ENCODE measurements at regions not wholly inside any gene's neighbourhood (a gene's known extent, or its start where the extent isn't known, plus 50 kb on each side); places are given as distances from the start of the nearest gene placed in this dataset.
"Not testable (repeated sequence)": the region's sequence is repeated elsewhere in the genome, so short reads cannot be mapped to it uniquely, and the experiment has no call there.

- H3K27me3 ChIP-seq (ENCODE audit: insufficient read depth, low read length) = no peaks in the 10 kb centered on the region; the same call in 1 of the 2 replicates
- no peaks in the 10 kb centered on the region for H3K9me3 Mint-ChIP-seq
- no peaks in the 10 kb centered on the region for H3K36me3 Mint-ChIP-seq (ENCODE audit: insufficient read depth in 1 of 3, low read depth in 3 of 3)
- no peak overlapping the region for H4K91ac ChIP-seq (ENCODE audit: insufficient read length, low read depth, low read length)
- H2AFZ ChIP-seq (ENCODE audit: low read length) = no peak overlapping the region
- H3K9me3 ChIP-seq (ENCODE audit: control insufficient read depth, low read depth, low read length) = no peaks in the 10 kb centered on the region
- no peak overlapping the region for H3K27ac ChIP-seq (ENCODE audit: insufficient read length, low read depth, low read length)
- H3K27ac Mint-ChIP-seq = no peak overlapping the region
- no peak overlapping the region for H4K5ac ChIP-seq (ENCODE audit: insufficient read length, low read depth, low read length)
- TF ChIP-seq CTCF (conservative IDR thresholded peaks at IDR 0.05) = 0 out of 3 replicates have a peak, but pooled peaks have one; percentile 19
- no CpG with 5 or more reads among the region's 22 CpGs for WGBS (ENCODE audit: extremely low coverage, insufficient read length, low lambda C conversion rate)
- no peak overlapping the region for H3K14ac ChIP-seq (ENCODE audit: insufficient read depth, low read length)
- no peak overlapping the region for H2BK5ac ChIP-seq (ENCODE audit: insufficient read length, low read length)
- H3K79me1 ChIP-seq (ENCODE audit: insufficient read depth, low read depth, low read length, poor library complexity, severe bottlenecking) = no peaks in the 10 kb centered on the region
- H3K18ac ChIP-seq (ENCODE audit: insufficient read length, low read depth, low read length) = no peak overlapping the region
- H3K4me3 Mint-ChIP-seq = no peak overlapping the region
- H3T11ph ChIP-seq (ENCODE audit: low read length) = no peak overlapping the region
- H3K4me1 ChIP-seq (ENCODE audit: insufficient read depth, low read length) = no peaks in the 10 kb centered on the region
- no peak overlapping the region for H2AK5ac ChIP-seq (ENCODE audit: insufficient read length, low read length)
- H2BK15ac ChIP-seq (ENCODE audit: low read depth, low read length) = no peak overlapping the region
- H3K79me2 ChIP-seq (ENCODE audit: insufficient read depth, low read length) = no peaks in the 10 kb centered on the region
- H3K56ac ChIP-seq (ENCODE audit: insufficient read length, low read depth, low read length) = no peak overlapping the region
- DNase-seq = peak; percentile 47
- no peak overlapping the region for H3K4ac ChIP-seq (ENCODE audit: low read depth, low read length)
- H3K23me2 ChIP-seq (ENCODE audit: insufficient read length, low read depth, low read length, poor library complexity, severe bottlenecking) = peaks cover 22% of the 10 kb centered on the region
- H2BK20ac ChIP-seq (ENCODE audit: low read depth, low read length, poor library complexity, severe bottlenecking) = no peak overlapping the region
- no peaks in the 10 kb centered on the region for H4K20me1 ChIP-seq (ENCODE audit: control insufficient read depth, insufficient read depth, insufficient read length)
- H3K23ac ChIP-seq (ENCODE audit: insufficient read length, low read depth, low read length) = no peak overlapping the region
- peaks cover 3 to 7% of the 10 kb centered on the region in 2 experiments; a peak in 3 of 4 replicates for H3K4me1 Mint-ChIP-seq
- H3K27me3 Mint-ChIP-seq (ENCODE audit: low read depth) = peaks cover 7% of the 10 kb centered on the region
- H4K8ac ChIP-seq (replicated peaks; ENCODE audit: insufficient read length, low read depth, low read length) = no peak overlapping the region
- H2BK12ac ChIP-seq (ENCODE audit: insufficient read length, low read depth, low read length) = no peak overlapping the region
- no peak overlapping the region for H3K9ac ChIP-seq (ENCODE audit: extremely low read depth, insufficient read length, low read length)
- H2BK120ac ChIP-seq (ENCODE audit: low read depth, low read length, poor library complexity, severe bottlenecking) = no peak overlapping the region
- H3K4me2 ChIP-seq (ENCODE audit: insufficient read depth, insufficient read length, low read length) = peak overlapping the region; percentile 97
Observed at GRCh38 chr6:27591699-27592480, 119.0 kb upstream of the ZNF184 start.

GRCh38 chr6:27585316-27585715 lies 112.4 kb upstream of the ZNF184 start:
- H3K9me3 Mint-ChIP-seq; H3K27me3 ChIP-seq (ENCODE audit: insufficient read depth, low read length); H3K27ac ChIP-seq (ENCODE audit: insufficient read length, low read depth, low read length); H2BK15ac ChIP-seq (ENCODE audit: low read depth, low read length); DNase-seq; H3K4me3 Mint-ChIP-seq; H3K18ac ChIP-seq (ENCODE audit: insufficient read length, low read depth, low read length); H3K56ac ChIP-seq (ENCODE audit: insufficient read length, low read depth, low read length); H4K20me1 ChIP-seq (ENCODE audit: control insufficient read depth, insufficient read depth, insufficient read length); H3K23me2 ChIP-seq (ENCODE audit: insufficient read length, low read depth, low read length, poor library complexity, severe bottlenecking); H3K23ac ChIP-seq (ENCODE audit: insufficient read length, low read depth, low read length); H3T11ph ChIP-seq (ENCODE audit: low read length); H3K9ac ChIP-seq (ENCODE audit: extremely low read depth, insufficient read length, low read length); H2AK5ac ChIP-seq (ENCODE audit: insufficient read length, low read length); H4K5ac ChIP-seq (ENCODE audit: insufficient read length, low read depth, low read length); H3K79me1 ChIP-seq (ENCODE audit: insufficient read depth, low read depth, low read length, poor library complexity, severe bottlenecking); H3K27ac Mint-ChIP-seq; H3K36me3 Mint-ChIP-seq (ENCODE audit: insufficient read depth in 1 of 3, low read depth in 3 of 3); H3K4me1 Mint-ChIP-seq; H2BK20ac ChIP-seq (ENCODE audit: low read depth, low read length, poor library complexity, severe bottlenecking); H3K14ac ChIP-seq (ENCODE audit: insufficient read depth, low read length); H3K4me1 ChIP-seq (ENCODE audit: insufficient read depth, low read length); H4K8ac ChIP-seq (replicated peaks; ENCODE audit: insufficient read length, low read depth, low read length); H4K91ac ChIP-seq (ENCODE audit: insufficient read length, low read depth, low read length); H3K4me2 ChIP-seq (ENCODE audit: insufficient read depth, insufficient read length, low read length); H3K4ac ChIP-seq (ENCODE audit: low read depth, low read length); H3K79me2 ChIP-seq (ENCODE audit: insufficient read depth, low read length); H3K9me3 ChIP-seq (ENCODE audit: control insufficient read depth, low read depth, low read length); H2BK12ac ChIP-seq (ENCODE audit: insufficient read length, low read depth, low read length); H2AFZ ChIP-seq (ENCODE audit: low read length); H2BK120ac ChIP-seq (ENCODE audit: low read depth, low read length, poor library complexity, severe bottlenecking); H2BK5ac ChIP-seq (ENCODE audit: insufficient read length, low read length); H3K27me3 Mint-ChIP-seq (ENCODE audit: low read depth): not testable (repeated sequence)
- WGBS (ENCODE audit: extremely low coverage, insufficient read length, low lambda C conversion rate) = no CpG with 5 or more reads among the region's 11 CpGs
